Caki2 (cell line): ENCODE measurements at regions not wholly inside any gene's neighbourhood (a gene's known extent, or its start where the extent isn't known, plus 50 kb on each side); places are given as distances from the start of the nearest gene placed in this dataset.
"Not testable (repeated sequence)": the region's sequence is repeated elsewhere in the genome, so short reads cannot be mapped to it uniquely, and the experiment has no call there.

Experiments
- DNase-seq: peaks from one replicate; pipeline ENCODE4 v3.0.0-alpha.2; 2015; ENCODE audit warnings: low read depth
- in situ Hi-C: cut with HindIII; loops from 2 replicates; pipeline ENCODE4 v1.10.0; 2016; ENCODE audit warnings: low sequenced_read_pairs, low pct_unique_long_range_greater_than_20kb, mixed read lengths

DNA sequence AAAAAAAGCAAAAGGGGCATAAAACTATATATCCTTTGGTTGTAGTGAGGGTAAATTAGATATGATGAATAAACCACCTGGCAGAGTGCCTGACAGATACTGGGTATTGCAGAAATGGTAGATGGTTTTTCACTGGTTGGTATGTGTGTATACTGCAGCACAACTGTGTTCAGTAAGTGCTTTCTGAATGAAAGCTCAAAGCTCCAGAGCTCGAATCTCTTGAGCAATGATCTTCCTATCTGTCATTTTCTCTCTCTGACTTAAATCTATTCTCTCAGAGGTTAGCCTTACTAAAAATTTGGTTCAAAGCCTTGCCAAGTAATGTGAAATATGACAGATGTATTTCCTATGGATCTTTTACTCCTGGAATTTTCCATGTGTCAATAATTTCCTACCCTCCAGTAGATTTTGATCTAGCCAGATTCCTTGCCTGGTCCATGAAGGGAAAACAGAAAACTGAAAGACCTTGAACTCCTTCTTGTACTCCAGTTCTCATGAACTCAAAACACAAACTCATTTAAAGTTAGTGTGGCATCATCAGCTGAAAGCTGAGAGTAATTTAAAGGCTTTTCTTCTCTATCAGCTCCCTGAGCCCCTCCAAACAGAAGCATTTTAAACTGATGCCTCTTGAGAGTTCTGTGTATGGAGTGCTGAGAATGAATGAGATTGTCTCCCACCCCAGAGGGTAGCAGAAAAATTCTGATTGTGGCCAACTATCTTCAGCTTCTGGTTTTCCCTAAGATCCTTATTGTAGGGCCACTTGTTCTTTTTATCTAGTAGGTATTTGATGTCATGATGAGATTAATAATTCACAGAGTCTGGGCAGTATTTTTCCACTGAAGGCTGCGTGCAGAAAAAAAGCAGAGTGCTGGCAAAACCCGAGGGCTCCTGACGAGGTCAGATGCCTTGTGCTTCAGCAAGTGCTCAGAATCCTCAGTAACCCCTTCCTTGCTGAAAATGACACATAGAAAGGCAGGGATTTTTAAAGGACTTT is 363.4 kb upstream of the BOD1L1 start:
- DNase-seq = peak; percentile 91
- in situ Hi-C loops = no loop called here

DNA sequence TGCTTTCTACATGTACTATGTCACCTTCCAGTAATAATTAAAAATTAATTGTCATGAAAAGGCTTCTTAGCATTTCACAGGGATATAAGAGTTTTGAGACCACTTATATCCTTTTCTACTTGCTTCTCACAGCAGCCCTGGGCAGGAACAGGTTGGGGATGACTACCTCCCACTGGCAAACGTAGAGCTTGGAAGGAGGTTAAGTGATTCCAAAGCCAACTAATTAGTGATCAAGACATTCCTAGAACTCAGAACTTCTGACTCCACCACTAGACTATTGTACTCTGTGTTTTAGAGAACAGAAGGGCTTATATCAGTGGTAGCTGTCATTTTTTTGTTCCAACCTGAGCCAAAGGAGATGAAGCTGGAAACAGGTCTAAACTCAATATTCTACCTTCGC is 364.5 kb upstream of the BOD1L1 start:
- in situ Hi-C loops = no loop called here
- DNase-seq = no peak

DNA sequence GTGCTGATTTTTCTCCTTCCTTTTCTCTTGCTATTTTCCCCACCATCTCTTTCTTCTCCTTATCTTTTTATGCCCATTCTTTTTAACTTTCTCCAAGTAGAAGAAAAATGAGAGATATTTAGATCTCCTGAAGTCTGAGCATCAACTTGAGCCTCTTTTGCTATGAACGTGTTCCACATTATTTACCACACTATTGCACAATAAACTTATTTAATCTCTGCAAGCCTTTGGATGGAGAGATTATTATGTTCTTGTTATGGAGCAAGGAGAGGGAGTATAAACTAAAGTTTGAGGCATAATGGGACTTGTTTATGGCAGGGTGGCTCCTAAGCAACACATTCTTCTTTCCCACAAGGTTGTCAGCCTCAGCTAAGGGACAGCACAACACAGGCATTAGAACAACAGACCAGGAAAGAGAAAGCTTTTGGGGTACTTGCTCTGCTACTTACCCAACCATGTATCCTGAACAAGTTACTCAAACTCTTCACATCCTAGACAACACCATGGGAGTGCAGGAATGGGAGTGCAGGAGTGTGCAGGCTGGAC is 365.5 kb upstream of the BOD1L1 start:
- no peak for DNase-seq
- in situ Hi-C loops = no loop called here

DNA sequence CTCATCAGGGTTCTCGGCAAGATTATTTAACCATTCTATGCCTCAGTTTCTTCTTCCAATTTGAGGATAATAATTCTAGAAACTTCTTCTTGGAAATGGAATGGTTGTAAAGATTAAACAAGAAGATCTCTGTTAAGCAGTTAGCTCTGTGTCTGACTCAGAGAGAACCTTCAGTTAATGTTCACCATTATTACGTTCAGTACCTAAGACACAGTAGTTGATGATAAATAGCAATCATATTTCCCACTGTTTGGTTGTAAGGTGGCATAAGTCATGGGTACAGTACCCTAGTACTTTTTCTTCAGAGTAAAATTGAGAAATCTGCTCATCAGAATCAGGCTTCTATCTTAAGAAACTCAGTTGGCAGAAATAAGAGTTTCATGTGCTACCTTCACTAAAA is 366.5 kb upstream of the BOD1L1 start:
- in situ Hi-C loops = no loop called here
- DNase-seq = no peak

DNA sequence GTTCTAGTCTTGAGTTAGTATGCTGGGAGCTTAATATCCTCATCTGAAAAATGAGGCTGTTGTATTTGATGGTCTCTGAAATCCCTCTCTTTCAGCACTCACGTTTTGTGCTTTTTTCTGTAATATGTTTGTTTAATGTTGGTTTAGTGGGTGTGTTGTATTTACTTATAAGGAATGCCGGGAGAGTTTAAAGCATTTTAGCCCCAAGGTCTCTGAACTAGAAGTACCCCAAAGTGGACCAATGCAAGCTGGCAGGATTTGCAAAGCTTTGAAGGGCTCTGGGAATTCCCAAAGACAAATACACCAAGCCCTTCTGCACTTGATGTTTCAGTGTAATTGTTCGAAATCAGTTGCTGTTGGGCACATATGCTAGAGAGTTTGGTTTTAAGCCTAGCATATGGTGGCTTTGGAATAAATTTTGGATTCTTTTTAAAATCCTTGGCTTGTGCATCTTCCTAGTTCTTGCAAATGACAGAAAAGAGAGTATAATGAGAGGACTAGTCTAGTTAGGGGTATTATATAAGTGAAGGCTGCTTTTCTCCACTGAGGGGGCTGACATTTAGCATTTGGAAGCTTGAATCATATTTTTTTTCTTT is 371.4 kb upstream of the BOD1L1 start:
- in situ Hi-C loops = no loop called here
- DNase-seq = no peak

DNA sequence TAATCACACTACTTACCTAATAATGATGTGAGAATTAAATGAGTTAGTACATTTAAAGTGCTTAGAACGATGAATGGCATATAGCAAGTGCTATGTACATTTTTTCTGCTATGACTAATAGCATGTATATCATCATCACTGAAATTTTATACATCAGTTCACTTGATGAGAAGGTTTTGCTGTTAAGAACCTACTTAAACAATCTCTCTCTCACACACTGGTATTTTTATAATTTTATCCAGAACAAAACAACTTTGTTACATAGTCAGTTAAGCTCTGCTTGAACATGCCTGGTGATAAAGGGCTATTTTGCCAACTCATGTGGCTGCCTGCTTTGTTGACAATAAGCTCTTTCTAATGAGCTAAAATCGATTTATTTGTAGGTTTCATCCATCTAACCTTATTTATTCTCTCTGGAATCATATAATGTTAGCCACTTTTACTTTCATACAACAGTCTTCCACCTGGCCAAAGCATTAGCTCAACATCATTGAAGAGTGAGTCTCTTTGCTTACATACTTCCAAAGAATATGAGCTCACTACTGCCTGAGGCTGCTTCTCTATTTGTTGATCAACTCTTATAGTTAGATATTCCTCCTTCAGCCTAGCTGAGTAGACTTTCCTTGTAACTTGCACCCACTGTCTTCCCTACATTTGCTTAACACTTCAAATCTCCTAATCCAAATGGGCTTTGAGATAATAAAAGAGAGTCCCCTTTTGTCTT is 372.7 kb upstream of the BOD1L1 start:
- in situ Hi-C loops = no loop called here
- DNase-seq = no peak

DNA sequence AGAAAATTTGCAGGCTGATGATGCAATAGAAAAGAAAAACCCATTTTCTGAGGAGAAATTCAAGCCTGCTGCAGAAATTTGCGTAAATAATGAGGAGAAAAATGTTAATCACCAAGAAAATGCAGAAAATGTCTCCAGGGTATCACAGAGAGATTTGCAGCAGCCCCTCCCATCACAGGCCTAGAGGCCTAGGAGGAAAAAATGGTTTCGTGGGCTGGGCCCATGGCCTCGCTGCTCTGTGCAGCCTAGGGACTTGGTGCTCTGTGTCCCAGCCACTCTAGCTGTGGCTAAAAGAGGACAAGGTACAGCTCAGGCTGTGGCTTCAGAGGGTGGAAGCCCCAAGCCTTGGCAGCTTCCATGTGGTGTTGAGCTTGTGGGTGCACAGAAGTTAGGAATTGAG is 374.8 kb upstream of the BOD1L1 start:
- in situ Hi-C loops, DNase-seq: not testable (repeated sequence)

DNA sequence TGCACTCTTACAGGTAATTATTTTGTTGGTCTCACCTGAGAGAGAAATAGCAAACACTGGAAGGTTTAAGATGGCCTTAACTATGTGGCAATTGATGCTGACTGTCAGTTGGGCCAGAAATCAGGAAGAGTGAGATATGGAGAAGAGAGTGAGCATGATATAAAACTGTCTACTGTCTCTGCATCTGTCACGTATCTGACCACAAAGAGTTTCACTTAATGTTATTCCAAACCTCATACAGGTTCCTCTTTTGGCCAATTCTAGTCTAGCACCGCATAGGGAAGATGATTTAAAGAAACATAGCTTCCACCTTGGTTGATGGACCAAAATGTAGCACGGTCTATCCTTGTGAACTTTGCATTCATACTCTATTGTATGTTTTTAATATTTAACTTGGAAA is 381.0 kb upstream of the BOD1L1 start:
- in situ Hi-C loops = no loop called here
- DNase-seq = no peak

DNA sequence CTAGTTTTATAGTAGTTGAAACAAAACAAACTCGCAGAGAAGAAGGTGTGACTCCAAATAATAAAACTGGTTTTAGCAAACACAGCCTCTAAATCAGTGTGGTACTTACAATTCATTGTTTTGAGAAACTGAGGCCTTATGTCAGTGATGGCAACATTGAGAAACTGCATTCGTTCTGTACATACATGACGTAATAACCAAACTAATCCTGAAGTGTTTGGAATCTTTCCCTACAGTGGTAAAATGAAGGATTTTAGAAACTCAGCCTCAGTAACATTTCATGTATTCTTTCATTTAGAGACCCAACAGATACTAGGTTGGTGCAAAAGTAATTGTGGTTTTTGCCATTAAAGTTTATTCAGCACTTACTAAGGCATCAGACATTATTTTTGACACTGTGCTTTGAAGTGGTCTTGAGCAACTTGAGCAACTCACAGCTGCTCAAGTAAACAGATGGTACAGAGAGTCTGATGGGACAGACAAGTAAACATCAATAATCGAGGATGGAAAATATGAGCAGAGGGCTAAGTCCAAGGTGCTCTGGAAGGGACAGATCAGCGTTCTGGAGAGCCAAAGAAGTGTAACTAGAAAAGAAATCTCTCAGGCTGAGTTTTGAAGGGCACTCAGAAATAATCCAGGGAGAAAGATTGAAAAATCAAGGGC is 390.8 kb upstream of the BOD1L1 start:
- no peak for DNase-seq
- in situ Hi-C loops = no loop called here

DNA sequence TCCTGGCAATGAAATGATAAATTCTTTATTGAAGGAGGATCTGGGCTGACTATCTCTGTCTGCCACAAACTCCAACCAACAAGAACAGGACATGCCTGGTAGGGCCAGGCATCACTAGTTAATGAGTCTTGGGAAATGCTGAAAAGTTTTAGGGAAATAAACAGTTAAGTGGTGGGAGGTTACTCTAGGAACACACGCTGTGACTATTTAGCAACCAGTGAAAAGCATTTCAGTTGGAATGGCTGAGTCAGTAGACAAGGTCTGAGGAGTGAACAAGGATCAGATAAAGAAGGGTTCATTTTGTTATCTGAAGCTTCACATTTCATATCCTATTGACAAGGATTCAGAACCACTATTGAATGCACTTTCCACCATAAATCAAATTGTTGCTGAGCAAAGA is 394.9 kb upstream of the BOD1L1 start:
- in situ Hi-C loops = no loop called here
- no peak for DNase-seq

DNA sequence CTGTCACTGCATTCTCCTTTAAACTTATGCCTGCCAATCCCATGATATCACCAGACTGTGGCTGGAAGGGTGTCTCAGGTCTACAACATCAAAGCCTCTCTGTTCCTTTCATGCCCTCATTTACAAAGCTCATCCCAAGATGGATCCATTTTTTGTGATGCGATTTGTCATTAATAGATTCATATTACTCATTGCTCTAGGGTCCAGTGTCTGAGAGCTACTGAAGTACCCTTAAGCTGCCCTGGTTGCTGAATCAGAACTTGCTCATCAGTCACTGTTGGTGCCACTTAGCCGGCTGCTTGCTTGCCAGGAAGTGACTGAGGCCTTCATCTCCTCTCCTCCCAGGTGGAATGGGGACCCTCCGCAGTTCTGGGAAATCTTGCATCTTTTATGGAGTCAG is 395.5 kb upstream of the BOD1L1 start:
- DNase-seq = no peak
- in situ Hi-C loops = no loop called here

DNA sequence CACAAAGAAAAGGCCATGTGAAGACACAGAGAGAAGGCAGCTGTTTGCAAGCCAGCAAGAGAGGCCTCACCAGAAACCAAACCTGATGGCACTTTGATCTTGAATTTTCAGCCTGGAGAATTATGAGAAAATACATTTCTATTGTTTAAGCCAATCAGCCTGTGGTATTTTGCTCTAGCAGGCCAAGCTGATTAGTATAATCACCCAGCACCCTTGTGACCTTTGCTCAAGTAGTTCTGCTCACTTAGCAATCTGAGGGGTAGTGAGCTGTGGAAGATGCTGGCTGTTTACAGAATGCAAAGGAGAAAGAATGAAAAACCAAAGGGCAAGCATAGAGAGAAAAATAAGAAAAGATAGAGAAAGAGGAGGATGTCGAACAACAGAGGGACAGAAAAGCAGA is 396.4 kb upstream of the BOD1L1 start:
- in situ Hi-C loops = no loop called here
- DNase-seq = no peak

DNA sequence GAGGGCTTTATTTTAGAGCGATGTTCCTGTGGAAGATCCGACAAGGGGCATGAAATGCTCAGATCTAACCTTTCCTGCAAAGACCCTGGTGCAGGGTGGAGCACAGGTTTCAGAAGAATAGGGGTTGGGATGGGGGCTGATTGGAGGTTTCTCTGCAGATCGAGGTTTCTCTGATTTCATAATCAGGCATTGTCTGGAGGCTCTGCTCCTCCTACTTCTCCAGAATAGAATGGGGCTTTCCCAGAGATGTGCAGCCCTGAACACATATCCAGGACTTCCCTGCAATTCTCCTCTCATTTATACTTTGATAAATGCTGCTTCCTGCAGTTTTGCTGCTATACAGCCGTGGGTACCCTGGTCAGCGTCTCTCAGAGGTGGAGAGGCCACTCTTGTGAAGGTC is 397.6 kb upstream of the BOD1L1 start:
- no peak for DNase-seq
- in situ Hi-C loops = no loop called here

DNA sequence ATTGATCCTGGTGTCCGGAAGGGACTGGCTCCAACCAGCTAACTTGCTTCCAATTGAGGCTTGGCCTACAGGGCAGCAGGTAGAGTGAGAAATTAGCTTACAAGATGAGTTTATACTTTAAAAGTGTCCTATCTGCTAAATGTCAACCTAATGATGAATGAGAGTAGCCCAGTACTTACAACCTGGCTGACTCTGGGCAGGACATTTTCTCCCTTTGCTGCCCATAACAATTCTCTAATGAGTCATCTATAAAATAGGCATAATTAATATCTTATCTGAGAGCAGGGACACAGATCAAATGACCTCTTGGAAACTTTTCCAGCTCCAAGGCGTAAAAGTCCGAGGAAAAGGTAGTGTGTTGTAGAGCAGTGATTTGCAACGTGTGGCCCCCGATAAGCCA is 398.4 kb upstream of the BOD1L1 start:
- in situ Hi-C loops = no loop called here
- no peak for DNase-seq

DNA sequence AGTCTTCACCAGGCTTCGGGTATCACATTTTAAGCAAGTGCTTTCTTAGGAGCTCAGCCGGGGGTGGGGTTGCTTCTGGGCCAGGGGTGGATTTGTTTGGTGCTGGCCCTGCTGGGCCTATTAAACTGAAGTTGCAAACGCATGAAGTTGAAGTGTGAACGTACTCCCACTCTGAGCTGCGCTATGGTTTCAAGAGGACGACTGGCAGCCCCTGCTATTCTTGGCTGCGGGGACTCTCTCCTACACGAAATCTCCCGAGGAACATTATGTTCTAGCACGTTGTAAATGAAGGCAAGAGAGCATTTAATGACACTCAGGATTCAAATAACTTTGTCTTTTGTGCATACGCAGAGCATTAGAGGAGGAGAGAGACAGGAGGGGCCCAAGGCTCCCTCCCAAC is 401.3 kb upstream of the BOD1L1 start:
- no peak for DNase-seq
- in situ Hi-C loops = no loop called here

DNA sequence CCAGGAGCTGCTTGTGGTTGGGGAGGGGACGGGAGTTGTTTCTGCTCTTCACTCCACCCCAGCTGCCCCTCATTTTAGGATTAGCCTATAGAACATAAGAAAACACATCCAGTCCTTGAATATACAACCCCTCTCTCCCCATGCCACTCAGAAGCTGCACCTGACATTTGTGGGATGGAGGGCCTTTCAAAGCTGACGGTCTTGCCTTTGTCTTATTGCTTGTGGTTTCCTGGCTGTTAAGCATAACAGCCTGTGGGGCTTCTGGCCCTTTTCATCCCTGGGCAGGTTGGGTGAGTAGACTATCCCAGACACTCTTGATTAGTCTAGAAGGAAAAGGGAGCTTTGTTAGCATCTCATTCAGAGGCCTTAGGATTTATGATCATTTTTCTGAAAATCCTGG is 407.6 kb upstream of the BOD1L1 start:
- DNase-seq = no peak
- in situ Hi-C loops = no loop called here

DNA sequence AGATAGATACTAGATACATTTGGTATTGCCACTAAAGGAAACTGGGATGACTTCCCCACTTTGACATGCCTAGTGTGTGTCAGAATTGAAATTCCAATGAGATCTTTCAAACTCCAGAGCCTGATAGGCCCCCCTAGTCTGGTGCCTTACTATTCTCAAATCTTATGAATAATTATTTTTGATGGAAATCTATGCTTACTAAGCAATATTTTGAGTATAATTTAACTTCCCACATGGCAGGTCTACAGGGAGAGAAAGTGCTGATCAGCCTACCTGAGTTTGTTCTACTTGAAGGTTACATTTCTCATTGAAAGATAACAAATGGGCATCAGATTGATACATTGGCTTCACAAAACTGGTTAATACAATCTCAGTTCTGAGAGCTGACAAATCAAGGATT is 415.7 kb upstream of the BOD1L1 start:
- no peak for DNase-seq
- in situ Hi-C loops = no loop called here

DNA sequence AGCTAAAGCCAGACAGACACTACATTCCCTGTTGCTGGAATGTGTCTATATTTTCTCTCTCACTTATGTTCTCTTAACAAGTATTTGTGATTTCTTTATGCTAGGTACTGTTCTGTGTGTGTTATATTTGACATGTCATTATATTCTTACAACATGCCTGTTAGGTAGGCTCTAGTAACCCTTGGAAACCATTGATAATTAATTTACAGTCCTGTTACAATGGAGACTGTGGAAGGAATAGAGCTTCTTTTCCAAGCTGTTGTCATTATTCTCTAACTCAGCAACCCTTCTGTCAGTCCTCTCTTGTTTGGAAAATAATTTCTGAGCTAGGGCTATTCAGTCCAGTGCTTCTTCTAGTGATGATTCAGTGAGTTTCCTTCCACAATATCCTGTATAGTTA is 419.1 kb upstream of the BOD1L1 start:
- no peak for DNase-seq
- in situ Hi-C loops = no loop called here

DNA sequence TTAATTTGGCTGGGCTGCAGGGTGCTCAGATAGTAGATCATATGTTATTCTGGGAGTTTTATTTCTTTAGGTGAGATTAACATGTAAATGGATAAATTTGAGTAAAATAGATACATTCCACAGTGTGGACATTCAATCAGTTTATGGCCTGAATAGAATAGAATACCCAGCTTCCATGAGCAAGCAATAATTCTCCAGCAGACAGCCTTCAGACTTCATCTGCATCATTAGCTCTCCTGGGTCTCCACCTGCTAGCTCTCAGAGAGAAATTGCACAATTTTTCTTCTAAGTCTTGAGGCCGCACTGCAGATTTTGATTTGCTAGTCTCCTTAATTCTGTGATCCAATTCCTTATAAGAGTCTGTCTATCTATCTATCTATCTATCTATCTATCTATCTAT is 420.3 kb upstream of the BOD1L1 start:
- in situ Hi-C loops = no loop called here
- no peak for DNase-seq
